HepG2 (cell line): ENCODE measurements at regions not wholly inside any gene's neighbourhood (a gene's known extent, or its start where the extent isn't known, plus 50 kb on each side); places are given as distances from the start of the nearest gene placed in this dataset.

ENCODE experiments used
- CHD2 ChIP-seq: IDR thresholded peaks from 2 replicates; pipeline ENCODE4 v1.6.1; 2011; ENCODE audit warnings: low read depth, low read length, improper control_type of control experiment
- HMGA1 ChIP-seq: sonication (generic); formaldehyde crosslinking; conservative IDR thresholded peaks from 2 replicates; pipeline ENCODE4 v1.4.0; 2020; ENCODE audit warnings: missing genetic modification reagents
- ZNF354B ChIP-seq: sonication (generic); formaldehyde crosslinking; IDR thresholded peaks from 2 replicates; pipeline ENCODE4 v1.8.0; 2022; ENCODE audit warnings: mild to moderate bottlenecking, missing genetic modification reagents
- ZNF558 ChIP-seq: sonication (generic); formaldehyde crosslinking; IDR thresholded peaks from 2 replicates; pipeline ENCODE4 v1.9.0; 2022; ENCODE audit warnings: mild to moderate bottlenecking, missing genetic modification reagents, borderline replicate concordance
- ZNF788 ChIP-seq: sonication (generic); formaldehyde crosslinking; IDR thresholded peaks from 2 replicates; pipeline ENCODE4 v1.5.0; 2020; ENCODE audit warnings: mild to moderate bottlenecking, missing genetic modification reagents, borderline replicate concordance
- TF ChIP-seq, protein P1 (sequence below): sonication (generic); formaldehyde crosslinking; IDR thresholded peaks from 2 replicates; pipeline ENCODE4 v1.5.0; 2020; ENCODE audit warnings: mild to moderate bottlenecking, missing genetic modification reagents, moderate library complexity
- TF ChIP-seq, protein P2 (sequence below): sonication (generic); formaldehyde crosslinking; conservative IDR thresholded peaks from 2 replicates; pipeline ENCODE4 v1.4.0; 2020; ENCODE audit warnings: missing genetic modification reagents

DNA sequence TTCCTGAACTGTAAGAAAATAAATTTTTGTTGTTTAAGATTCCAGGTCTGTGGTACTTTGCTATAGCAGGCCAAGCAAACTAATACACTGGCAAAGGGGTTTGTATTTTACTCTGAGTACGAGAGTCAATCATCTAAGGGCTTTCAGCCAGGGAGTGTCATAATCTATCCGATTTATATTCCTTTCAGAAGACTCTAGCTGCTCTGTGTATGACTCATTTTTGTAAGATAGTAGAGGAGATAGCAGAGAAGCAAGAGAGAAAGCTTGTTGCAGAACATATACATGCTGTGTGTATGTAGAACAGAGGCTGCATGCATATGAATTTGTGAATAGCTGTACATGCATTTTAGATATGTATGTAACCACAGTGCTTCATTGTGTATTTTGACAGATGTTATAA lies 577.9 kb upstream of the EPHA6 start:
- TF ChIP-seq, protein P1, sequence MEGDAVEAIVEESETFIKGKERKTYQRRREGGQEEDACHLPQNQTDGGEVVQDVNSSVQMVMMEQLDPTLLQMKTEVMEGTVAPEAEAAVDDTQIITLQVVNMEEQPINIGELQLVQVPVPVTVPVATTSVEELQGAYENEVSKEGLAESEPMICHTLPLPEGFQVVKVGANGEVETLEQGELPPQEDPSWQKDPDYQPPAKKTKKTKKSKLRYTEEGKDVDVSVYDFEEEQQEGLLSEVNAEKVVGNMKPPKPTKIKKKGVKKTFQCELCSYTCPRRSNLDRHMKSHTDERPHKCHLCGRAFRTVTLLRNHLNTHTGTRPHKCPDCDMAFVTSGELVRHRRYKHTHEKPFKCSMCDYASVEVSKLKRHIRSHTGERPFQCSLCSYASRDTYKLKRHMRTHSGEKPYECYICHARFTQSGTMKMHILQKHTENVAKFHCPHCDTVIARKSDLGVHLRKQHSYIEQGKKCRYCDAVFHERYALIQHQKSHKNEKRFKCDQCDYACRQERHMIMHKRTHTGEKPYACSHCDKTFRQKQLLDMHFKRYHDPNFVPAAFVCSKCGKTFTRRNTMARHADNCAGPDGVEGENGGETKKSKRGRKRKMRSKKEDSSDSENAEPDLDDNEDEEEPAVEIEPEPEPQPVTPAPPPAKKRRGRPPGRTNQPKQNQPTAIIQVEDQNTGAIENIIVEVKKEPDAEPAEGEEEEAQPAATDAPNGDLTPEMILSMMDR, result no peak
- TF ChIP-seq, protein P2, sequence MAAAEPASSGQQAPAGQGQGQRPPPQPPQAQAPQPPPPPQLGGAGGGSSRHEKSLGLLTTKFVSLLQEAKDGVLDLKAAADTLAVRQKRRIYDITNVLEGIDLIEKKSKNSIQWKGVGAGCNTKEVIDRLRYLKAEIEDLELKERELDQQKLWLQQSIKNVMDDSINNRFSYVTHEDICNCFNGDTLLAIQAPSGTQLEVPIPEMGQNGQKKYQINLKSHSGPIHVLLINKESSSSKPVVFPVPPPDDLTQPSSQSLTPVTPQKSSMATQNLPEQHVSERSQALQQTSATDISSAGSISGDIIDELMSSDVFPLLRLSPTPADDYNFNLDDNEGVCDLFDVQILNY (CRISPR knock-in tag), result no peak
- TF ChIP-seq CHD2 (no peak), ZNF354B (CRISPR knock-in tag) (no peak), HMGA1 (CRISPR knock-in tag) (no peak), ZNF558 (CRISPR knock-in tag) (no peak), ZNF788 (CRISPR knock-in tag) (no peak)
